Dermis microvascular lymphatic vessel endothelial cell (primary cell): ENCODE measurements at regions not wholly inside any gene's neighbourhood (a gene's known extent, or its start where the extent isn't known, plus 50 kb on each side); places are given as distances from the start of the nearest gene placed in this dataset.
"Not testable (repeated sequence)": the region's sequence is repeated elsewhere in the genome, so short reads cannot be mapped to it uniquely, and the experiment has no call there.

Source experiments
- DNase-seq, 2 donors: peaks; one replicate each; pipeline versions ENCODE4 v3.0.0 to v3.0.0-alpha.2; 2010; ENCODE audit warnings: low read depth in 2 of 2

DNA sequence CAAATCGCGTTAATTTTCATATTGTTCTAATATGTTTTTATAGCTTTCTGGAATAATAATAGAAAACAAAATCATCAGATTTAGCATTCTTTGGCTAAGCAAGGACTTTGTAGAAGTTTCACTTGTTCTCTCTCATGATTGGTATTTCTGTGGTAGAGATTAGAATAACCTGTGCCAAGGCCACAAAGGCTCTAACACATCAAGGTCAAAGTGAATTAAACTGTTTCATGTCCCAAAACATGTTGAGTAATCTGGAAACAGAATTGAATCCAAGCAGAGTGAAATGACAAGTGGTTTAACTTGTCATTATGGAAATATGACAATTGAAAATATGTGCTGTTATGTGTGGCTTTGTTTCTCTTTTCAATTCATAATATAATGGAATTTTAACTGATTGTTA lies 617.4 kb downstream of the CCDC85A start:
- DNase-seq = no peak

DNA sequence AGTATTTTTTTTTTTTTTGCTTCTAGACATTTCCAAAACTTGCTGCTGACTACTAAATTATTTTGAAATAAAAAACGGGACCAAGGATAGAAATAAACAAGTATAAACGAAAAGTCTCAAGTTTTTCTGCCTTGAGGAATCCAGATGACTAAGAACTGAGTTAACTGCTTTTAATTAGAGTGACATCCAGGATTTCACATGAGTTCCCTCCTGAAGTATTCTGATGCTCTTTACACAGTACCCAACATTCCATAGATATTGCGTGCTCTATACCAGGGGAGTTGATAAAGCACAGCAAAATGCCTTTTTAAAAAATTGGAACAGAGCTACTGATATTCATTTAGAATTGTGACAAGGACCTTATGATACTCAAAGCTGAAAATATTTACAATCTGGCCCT lies 618.0 kb downstream of the CCDC85A start:
- no peak for DNase-seq

DNA sequence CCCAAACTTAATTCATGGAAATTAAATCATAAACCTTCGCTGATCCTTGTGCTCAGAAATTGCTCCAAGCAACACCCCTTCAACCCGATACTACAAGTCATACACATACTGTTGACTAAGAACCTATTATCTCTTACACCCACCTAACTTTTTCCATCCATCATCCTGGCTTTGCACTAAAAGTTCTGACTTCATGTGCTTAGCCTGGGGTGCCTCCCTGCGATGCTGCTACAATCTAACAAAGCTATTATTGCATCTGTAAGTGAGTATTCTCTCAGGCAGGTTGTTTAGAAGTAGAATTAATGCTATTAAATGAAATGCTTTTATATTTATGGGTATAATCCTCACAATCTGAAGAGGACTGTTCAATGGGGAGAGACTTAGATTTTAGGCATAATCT lies 619.8 kb downstream of the CCDC85A start:
- no peak for DNase-seq

- DNase-seq = no peak
Observed at GRCh38 chr2:56806924-56807323, 623.1 kb downstream of the CCDC85A start.

GRCh38 chr2:56807861-56808260 lies 624.1 kb downstream of the CCDC85A start:
- DNase-seq = no peak

- DNase-seq = no peak
Observed at GRCh38 chr2:56811401-56811800, 627.6 kb downstream of the CCDC85A start.

- DNase-seq = no peak
Observed at GRCh38 chr2:56812432-56812831, 628.6 kb downstream of the CCDC85A start.

DNA sequence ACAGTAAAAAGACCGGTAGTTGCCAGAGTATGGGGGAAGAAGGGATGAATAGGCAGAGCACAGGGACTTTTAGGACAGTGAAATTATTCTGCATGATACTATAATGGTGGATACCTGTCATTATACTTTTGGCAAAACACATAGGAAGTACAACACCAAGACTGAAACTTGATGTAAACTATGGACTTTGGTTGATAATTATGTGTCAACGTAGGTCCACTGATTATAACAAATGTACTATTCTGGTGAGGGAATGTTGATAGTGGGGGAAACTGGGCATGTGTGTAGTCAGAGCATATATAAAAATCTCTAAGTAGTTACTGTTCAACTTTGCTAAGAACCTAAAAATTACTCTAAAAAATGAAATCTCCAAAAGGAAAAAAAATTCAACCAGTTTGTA lies 629.7 kb downstream of the CCDC85A start:
- DNase-seq = no peak

DNA sequence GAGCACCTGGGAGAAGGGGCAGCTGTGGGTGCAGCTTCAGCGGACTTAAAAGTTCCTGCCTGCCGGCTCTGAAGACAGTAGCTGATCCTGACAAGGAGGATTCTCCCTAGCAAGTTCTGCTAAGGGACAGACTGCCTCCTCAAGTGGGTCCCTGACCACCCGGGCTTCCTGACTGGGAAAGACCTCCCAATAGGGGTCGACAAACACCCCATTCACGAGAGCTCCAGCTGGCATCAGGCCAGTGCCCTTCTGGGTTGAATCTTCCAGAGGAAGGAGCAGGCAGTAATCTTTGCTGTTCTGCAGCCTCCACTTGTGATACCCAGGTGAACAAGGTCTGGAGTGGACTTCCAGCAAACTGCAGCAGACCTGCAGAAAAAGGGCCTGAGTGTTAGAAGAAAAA lies 632.9 kb downstream of the CCDC85A start:
- DNase-seq = no peak

GRCh38 chr2:56831780-56832179 lies 648.0 kb downstream of the CCDC85A start:
- no peak for DNase-seq

- DNase-seq = no peak
Observed at GRCh38 chr2:56834686-56835085, 650.9 kb downstream of the CCDC85A start.

DNA sequence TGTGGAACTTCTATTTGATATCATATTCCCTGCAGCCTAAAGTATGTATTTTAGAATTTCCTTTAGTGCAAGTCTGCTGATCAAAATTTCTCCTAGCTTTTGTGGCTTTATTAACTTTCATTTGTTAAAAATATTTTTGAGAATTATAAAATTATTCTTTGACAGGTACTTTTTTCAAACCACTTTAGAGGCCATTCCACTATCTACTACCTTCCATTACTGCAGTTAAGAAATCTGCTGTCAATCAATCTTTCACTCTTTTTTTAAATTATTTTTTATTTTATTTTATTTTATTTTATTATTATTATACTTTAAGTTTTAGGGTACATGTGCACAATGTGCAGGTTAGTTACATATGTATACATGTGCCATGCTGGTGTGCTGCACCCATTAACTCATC lies 656.2 kb downstream of the CCDC85A start:
- not testable (repeated sequence) for DNase-seq

DNA sequence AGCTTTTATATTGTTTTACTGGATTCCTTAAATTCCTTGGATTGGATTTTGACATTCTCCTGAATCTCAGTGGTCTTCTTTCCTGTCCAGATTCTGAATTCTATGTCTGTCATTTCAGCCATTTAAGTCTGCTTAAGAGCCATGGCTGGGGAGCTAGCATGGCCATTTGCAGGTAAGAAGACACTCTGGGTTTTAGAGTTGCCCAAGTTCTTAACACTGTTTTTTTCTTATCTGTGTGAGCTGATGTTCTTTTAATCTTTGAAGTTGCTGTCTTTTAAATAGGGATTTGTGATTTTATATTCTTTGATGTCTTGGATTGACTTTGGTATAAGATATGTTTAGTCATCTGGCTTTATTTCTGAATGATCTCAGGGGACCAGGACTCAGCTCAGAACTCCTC lies 677.2 kb downstream of the CCDC85A start:
- no peak for DNase-seq

GRCh38 chr2:56871644-56872043 lies 687.9 kb downstream of the CCDC85A start:
- no peak for DNase-seq

DNA sequence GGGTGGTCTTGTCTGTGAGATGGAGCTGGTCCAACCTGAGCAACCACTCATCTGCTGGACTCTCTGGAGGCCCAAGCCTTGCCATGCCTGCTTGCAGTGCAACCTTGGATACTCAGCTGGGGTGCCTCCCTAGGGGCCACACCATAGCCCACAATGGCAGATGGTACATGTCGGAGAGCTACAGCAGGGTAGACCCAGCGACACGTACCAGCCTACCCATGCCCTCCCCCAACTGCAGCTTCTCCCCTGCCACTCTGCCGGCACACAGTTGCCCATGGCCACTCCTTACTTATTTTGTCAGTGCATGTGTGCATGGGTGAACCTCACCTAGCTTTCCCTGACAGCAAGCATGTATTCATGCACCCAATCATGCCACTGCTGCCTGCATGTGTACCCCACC lies 690.9 kb downstream of the CCDC85A start:
- no peak for DNase-seq

DNA sequence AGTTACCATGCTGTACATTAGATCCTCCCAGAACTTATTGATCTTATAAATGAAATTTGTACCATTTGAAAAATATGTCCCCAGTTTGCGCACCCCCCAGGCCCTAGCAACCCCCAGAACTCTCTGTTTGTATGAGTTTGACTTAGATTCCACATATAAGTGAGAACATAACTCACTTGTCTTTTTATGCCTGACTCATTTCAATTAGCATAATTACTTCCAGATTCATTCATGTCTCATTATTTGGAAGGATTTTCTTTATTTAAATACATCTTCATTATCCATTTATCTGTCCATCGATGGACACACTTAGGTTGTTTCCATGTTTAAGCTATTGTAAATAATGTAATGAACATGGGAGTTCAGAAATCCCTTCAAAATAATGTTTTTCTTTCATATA lies 705.9 kb downstream of the CCDC85A start:
- no peak for DNase-seq

DNA sequence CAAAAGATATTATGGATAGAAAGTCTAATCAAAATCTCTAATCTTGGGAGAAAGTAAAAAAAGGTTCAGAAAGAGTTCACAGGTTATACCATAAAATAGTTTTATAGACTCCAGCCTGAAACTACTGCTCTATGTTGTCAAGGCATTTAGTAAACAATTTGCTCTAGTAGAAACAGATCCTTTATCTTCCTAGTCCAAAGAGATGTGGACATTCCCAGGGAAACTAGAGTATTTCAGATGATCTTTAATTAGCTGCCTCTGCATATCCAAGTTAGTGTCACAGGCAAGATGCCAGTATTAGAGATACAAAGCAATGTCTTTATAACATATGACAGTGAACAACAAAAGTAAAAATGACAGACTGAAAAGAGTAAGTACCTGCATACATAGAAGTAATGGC lies 708.6 kb downstream of the CCDC85A start:
- no peak for DNase-seq

GRCh38 chr2:56898986-56899385 lies 715.2 kb downstream of the CCDC85A start:
- no peak for DNase-seq

DNA sequence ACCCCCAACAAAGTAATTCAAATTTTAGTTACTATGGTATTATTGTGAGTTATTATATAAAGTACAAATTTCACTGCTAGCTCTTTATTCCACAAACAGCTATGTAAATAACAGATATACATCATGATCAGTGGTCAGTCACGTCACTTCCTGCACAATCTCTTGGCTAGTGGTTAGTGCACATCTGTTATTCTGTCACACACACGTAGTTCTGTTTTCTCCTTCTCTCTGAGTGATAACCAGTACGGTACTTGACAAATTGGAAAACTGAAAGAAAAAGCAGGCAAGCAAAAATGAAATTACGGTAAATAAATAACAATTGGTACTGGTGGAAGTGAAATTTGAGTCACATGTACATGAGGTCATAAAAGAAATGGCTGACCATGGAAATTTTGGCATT lies 728.7 kb downstream of the CCDC85A start:
- no peak for DNase-seq

- DNase-seq = no peak
Observed at GRCh38 chr2:56918790-56919189, 735.0 kb downstream of the CCDC85A start.

DNA sequence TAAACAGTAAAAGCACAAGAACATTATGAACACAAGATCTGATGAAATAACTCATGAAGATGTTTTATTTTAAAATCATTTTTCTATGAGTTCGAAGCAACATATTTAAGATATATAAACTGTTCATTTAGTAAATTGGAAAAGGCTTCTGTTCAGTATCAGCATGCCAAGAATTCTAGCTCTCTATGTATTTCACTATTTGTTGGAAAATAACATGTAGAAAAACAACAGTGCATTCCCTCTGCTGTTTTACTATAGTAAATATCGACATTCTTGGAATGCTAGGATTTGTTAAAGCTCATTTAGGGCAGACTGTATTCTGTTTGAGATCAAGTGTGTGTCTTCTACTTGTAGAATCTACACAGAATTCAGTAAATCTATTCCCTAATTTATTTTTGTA lies 750.2 kb downstream of the CCDC85A start:
- no peak for DNase-seq

- DNase-seq = no peak
Observed at GRCh38 chr2:56934866-56935265, 751.1 kb downstream of the CCDC85A start.

- DNase-seq = no peak
Observed at GRCh38 chr2:56940054-56940453, 756.3 kb downstream of the CCDC85A start.

DNA sequence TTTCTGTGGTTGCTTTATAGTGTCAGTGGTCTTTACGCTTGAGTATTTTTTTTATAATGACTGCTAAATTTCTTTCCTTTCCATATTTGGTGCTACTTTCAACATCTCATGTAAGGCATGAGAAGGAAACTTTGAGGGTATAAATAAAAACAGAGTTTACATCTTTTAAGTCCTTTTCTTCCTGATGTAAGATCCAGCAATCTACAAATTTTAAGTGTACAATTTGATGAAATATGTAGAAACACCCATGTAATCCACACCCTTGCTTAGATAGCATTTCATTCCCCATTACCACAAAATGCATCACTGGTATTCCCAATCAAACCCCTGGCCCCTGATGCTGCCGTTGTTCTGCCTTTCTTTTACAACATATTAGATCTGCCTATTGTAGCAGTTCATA lies 769.1 kb downstream of the CCDC85A start:
- no peak for DNase-seq

GRCh38 chr2:56960581-56960980 lies 776.8 kb downstream of the CCDC85A start:
- no peak for DNase-seq
